Caco-2 (cell line): ENCODE measurements at regions not wholly inside any gene's neighbourhood (a gene's known extent, or its start where the extent isn't known, plus 50 kb on each side); places are given as distances from the start of the nearest gene placed in this dataset.

ENCODE experiments used
- BruUV-seq: library from RNA; stranded (reverse); fragments of 400-500 nt; replicated peaks from 2 replicates; lab custom pipeline; 2021; lab: Mats Ljungman, UMichigan
- CTCF ChIA-PET: fragments of 300-600 bp; sonication (Branson Sonifier 250); formaldehyde crosslinking; loops from one replicate; lab custom pipeline; 2022; ENCODE audit warnings: antibody characterized with exemption; lab: Charles Lee
- POLR2A ChIA-PET: fragments of 300-600 bp; sonication (Branson Sonifier 250); formaldehyde crosslinking; loops from one replicate; lab custom pipeline; 2022; ENCODE audit warnings: antibody characterized with exemption; lab: Charles Lee
- DNase-seq, 2 experiments: peaks; one replicate each; pipeline versions ENCODE4 v3.0.0 to v3.0.0-alpha.2; 2020 to 2022
- H3K27me3 ChIP-seq: replicated peaks from 2 replicates; pipeline ENCODE4 v1.6.0; 2011; ENCODE audit warnings: low read length; ENCODE audit not compliant: control insufficient read depth, insufficient read depth
- H3K36me3 ChIP-seq: 2 replicates; pipeline ENCODE4 v1.5.1; 2011; ENCODE audit warnings: low read length; ENCODE audit not compliant: control insufficient read depth, insufficient read depth
- H3K4me1 ChIP-seq: fragments of 250-450 bp; sonication (Bioruptor Pico); 2 replicates; pipeline ENCODE4 v1.5.1; 2020; ENCODE audit warnings: mild to moderate bottlenecking
- H3K4me3 ChIP-seq: 2 replicates; pipeline ENCODE4 v1.5.1; 2011; ENCODE audit warnings: low read depth, mild to moderate bottlenecking, control low read depth, low read length
- H3K9me3 ChIP-seq: fragments of 250-450 bp; sonication (Bioruptor Pico); 2 replicates; pipeline ENCODE4 v1.5.1; 2020; ENCODE audit warnings: mild to moderate bottlenecking, moderate library complexity
- H3K27ac Mint-ChIP-seq: one replicate; pipeline ENCODE4 v1.8.0; 2022; ENCODE audit warnings: mixed read lengths; ENCODE audit not compliant: unreplicated experiment
- H3K27me3 Mint-ChIP-seq: one replicate; pipeline ENCODE4 v1.8.0; 2022; ENCODE audit warnings: mixed read lengths; ENCODE audit not compliant: insufficient read depth, unreplicated experiment
- H3K36me3 Mint-ChIP-seq: one replicate; pipeline ENCODE4 v1.8.0; 2022; ENCODE audit warnings: mild to moderate bottlenecking, mixed read lengths; ENCODE audit not compliant: insufficient read depth, unreplicated experiment
- H3K4me1 Mint-ChIP-seq: one replicate; pipeline ENCODE4 v1.8.0; 2022; ENCODE audit warnings: low read depth, mixed read lengths; ENCODE audit not compliant: unreplicated experiment
- H3K4me3 Mint-ChIP-seq: one replicate; pipeline ENCODE4 v1.8.0; 2022; ENCODE audit warnings: mild to moderate bottlenecking, moderate library complexity, mixed read lengths; ENCODE audit not compliant: unreplicated experiment
- H3K9me3 Mint-ChIP-seq: one replicate; pipeline ENCODE4 v1.8.0; 2022; ENCODE audit warnings: mixed read lengths; ENCODE audit not compliant: unreplicated experiment
- intact Hi-C: fragments of 100-400 bp; cut with micrococcal nuclease; formaldehyde crosslinking; loops from one replicate; pipeline ENCODE4 v1.10.0; 2022; ENCODE audit not compliant: unreplicated experiment
- TF ChIP-seq, protein P1 (sequence below), 2 experiments: fragments of 200-600 bp in 1 of 2; IDR thresholded peaks; 1 replicate in 1 of 2; 2 replicates in 1 of 2; pipeline versions ENCODE4 v1.5.1 to v1.8.0; 2011 to 2022; ENCODE audit warnings: antibody characterized with exemption in 1 of 2, control low read depth in 1 of 2, inconsistent platforms in 1 of 2, low read depth in 1 of 2, low read length in 1 of 2, mild to moderate bottlenecking in 1 of 2, moderate library complexity in 1 of 2; ENCODE audit not compliant: insufficient read depth in 1 of 2, severe bottlenecking in 1 of 2, unreplicated experiment in 1 of 2

DNA sequence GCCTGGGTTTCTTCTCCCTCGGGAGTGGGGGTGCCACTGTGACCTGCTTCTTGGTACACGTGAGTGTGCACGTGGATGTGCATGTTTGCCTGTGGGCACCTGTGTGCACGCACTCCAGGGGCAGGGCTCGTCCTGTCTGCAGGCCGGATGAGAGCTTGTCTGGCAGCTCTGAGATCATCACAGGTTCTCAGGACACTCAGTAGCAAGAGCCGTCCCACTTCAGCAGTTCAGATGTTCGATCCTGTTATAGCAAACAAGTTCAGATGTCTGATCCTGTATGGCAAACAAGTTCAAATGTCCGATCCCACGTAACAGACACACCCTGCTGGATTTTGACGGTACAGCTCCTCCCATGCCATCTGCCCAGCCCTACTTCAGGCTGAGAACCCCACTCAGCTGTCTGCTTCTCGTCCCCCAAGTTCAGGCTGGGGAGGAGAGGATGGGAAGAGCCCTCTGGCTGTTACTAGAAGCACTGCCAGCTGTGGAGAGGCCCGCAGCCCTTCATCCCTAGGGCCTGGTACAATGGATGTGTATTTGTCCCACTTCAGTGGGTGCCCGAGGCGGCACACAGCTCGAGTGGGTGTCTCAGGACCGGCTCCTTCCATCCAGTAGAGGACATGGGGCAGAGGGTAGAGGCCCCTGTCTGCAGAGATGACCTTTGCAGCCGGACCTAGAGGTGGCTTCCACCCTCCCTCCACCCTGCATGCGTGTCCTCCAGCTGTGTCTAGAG is 1126.9 kb downstream of the BRD1 start:
- no peak overlapping the region for H3K4me3 Mint-ChIP-seq
- TF ChIP-seq, protein P1, sequence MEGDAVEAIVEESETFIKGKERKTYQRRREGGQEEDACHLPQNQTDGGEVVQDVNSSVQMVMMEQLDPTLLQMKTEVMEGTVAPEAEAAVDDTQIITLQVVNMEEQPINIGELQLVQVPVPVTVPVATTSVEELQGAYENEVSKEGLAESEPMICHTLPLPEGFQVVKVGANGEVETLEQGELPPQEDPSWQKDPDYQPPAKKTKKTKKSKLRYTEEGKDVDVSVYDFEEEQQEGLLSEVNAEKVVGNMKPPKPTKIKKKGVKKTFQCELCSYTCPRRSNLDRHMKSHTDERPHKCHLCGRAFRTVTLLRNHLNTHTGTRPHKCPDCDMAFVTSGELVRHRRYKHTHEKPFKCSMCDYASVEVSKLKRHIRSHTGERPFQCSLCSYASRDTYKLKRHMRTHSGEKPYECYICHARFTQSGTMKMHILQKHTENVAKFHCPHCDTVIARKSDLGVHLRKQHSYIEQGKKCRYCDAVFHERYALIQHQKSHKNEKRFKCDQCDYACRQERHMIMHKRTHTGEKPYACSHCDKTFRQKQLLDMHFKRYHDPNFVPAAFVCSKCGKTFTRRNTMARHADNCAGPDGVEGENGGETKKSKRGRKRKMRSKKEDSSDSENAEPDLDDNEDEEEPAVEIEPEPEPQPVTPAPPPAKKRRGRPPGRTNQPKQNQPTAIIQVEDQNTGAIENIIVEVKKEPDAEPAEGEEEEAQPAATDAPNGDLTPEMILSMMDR (IDR thresholded peaks at IDR 0.05; ENCODE audit: insufficient read depth in 1 of 2, low read depth in 1 of 2, low read length in 1 of 2, severe bottlenecking in 1 of 2, unreplicated experiment in 1 of 2), result no peak
- DNase-seq, result no peak
- BruUV-seq, result no TSS peak
- intact Hi-C loops, result no loop called here
- Histone ChIP-seq H3K36me3 (no peaks in the 10 kb centered on the region), H3K4me3 (no peak overlapping the region), H3K4me1 (no peaks in the 10 kb centered on the region), H3K27me3 (no peaks in the 10 kb centered on the region), H3K9me3 (no peaks in the 10 kb centered on the region)
- CTCF ChIA-PET, result no interaction called here
- no peaks in the 10 kb centered on the region for H3K9me3 Mint-ChIP-seq
- POLR2A ChIA-PET, result no interaction called here
- no peaks in the 10 kb centered on the region for H3K4me1 Mint-ChIP-seq
- no peaks in the 10 kb centered on the region for H3K27me3 Mint-ChIP-seq
- no peaks in the 10 kb centered on the region for H3K36me3 Mint-ChIP-seq
- H3K27ac Mint-ChIP-seq, result no peak overlapping the region

DNA sequence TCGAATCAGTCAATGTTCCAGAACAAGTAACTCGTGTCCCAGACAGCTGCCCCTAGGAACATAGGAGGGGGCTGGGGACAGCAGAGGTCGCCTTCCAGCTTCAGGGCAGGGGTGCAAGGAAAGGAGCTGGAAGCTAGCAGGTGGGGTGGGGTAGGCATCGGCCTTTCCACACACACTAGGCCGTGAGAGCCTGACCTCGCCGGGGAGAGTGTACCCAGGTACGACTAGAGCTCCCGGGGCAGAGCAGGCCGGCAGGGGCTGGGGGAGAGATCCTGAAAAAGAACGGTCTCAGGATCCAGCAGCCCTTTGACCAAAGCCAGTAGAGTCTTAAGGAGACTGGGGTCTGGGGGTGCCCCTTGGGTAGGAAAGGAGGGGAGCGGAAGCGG is 1127.5 kb downstream of the BRD1 start:
- intact Hi-C loops, result no loop called here
- no peaks in the 10 kb centered on the region for H3K36me3 Mint-ChIP-seq
- TF ChIP-seq, protein P1 (IDR thresholded peaks at IDR 0.05; ENCODE audit: insufficient read depth in 1 of 2, low read depth in 1 of 2, low read length in 1 of 2, severe bottlenecking in 1 of 2, unreplicated experiment in 1 of 2), result no peak
- no peak for DNase-seq
- no peak overlapping the region for H3K27ac Mint-ChIP-seq
- H3K4me1 Mint-ChIP-seq, result no peaks in the 10 kb centered on the region
- no peaks in the 10 kb centered on the region for H3K9me3 ChIP-seq
- BruUV-seq, result no TSS peak
- ChIA-PET CTCF (no interaction called here), POLR2A (no interaction called here)
- H3K36me3 ChIP-seq, result no peaks in the 10 kb centered on the region
- no peaks in the 10 kb centered on the region for H3K4me1 ChIP-seq
- no peaks in the 10 kb centered on the region for H3K27me3 ChIP-seq
- H3K4me3 ChIP-seq, result no peak overlapping the region
- no peaks in the 10 kb centered on the region for H3K9me3 Mint-ChIP-seq
- H3K27me3 Mint-ChIP-seq, result no peaks in the 10 kb centered on the region
- no peak overlapping the region for H3K4me3 Mint-ChIP-seq

DNA sequence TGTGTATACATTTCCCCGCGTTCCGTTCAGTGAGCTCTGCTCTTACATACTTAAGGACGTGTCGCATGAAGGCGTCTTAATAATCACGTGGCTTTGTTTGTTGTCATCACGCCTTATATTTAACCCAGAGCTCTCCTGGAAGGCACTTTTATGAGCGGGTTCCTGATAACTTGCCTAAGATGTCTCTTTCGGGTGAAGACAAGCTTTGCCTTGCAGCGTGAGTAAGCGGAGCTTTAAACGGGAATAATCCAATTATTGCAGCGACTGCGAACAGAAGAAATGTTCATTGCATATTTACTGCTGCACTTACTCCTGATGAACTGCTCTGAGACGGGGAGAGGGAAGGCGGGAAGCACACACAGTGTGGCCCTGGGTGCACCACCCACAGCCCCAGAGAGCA is 1128.2 kb downstream of the BRD1 start:
- H3K4me3 ChIP-seq, result no peak overlapping the region
- no peak overlapping the region for H3K4me3 Mint-ChIP-seq
- no peaks in the 10 kb centered on the region for H3K36me3 ChIP-seq
- H3K27me3 ChIP-seq, result no peaks in the 10 kb centered on the region
- no peaks in the 10 kb centered on the region for H3K9me3 Mint-ChIP-seq
- no peaks in the 10 kb centered on the region for H3K36me3 Mint-ChIP-seq
- DNase-seq, result no peak
- ChIA-PET CTCF (no interaction called here), POLR2A (no interaction called here)
- no peak overlapping the region for H3K27ac Mint-ChIP-seq
- intact Hi-C loops, result no loop called here
- TF ChIP-seq, protein P1 (IDR thresholded peaks at IDR 0.05; ENCODE audit: insufficient read depth in 1 of 2, low read depth in 1 of 2, low read length in 1 of 2, severe bottlenecking in 1 of 2, unreplicated experiment in 1 of 2), result no peak
- H3K27me3 Mint-ChIP-seq, result no peaks in the 10 kb centered on the region
- H3K9me3 ChIP-seq, result no peaks in the 10 kb centered on the region
- H3K4me1 Mint-ChIP-seq, result no peaks in the 10 kb centered on the region
- BruUV-seq, result no TSS peak
- no peaks in the 10 kb centered on the region for H3K4me1 ChIP-seq
